CD4-positive, alpha-beta memory T cell (primary cell): ENCODE measurements at regions not wholly inside any gene's neighbourhood (a gene's known extent, or its start where the extent isn't known, plus 50 kb on each side); places are given as distances from the start of the nearest gene placed in this dataset.

Experiments
- CTCF ChIA-PET: fragments of 350-600 bp; sonication (Branson Sonifier 250); formaldehyde crosslinking; loops from one replicate; lab custom pipeline; 2021; ENCODE audit warnings: inconsistent platforms; ENCODE audit not compliant: partially characterized antibody; lab: Charles Lee
- POLR2A ChIA-PET: fragments of 350-600 bp; sonication (Branson Sonifier 250); formaldehyde crosslinking; loops from one replicate; lab custom pipeline; 2021; ENCODE audit not compliant: partially characterized antibody; lab: Charles Lee
- DNase-seq, 5 donors: peaks; one replicate each; pipeline versions ENCODE4 v3.0.0 to v3.0.0-alpha.2; 2020 to 2022; ENCODE audit warnings: mixed read lengths in 1 of 5
- H3K27ac ChIP-seq: one replicate; pipeline ENCODE4 v1.7.0; 2013; ENCODE audit warnings: low read depth, low read length
- H3K27me3 ChIP-seq: 2 replicates; pipeline ENCODE4 v1.7.0; 2013; ENCODE audit warnings: mild to moderate bottlenecking, low read length, moderate library complexity; ENCODE audit not compliant: insufficient read depth
- H3K36me3 ChIP-seq: 2 replicates; pipeline ENCODE4 v1.7.0; 2013; ENCODE audit warnings: mild to moderate bottlenecking, low read length, moderate library complexity; ENCODE audit not compliant: insufficient read depth
- H3K4me1 ChIP-seq: 2 replicates; pipeline ENCODE4 v1.7.0; 2013; ENCODE audit warnings: mild to moderate bottlenecking, low read length, moderate library complexity; ENCODE audit not compliant: insufficient read depth
- H3K4me3 ChIP-seq, 2 donors: one replicate each; pipeline ENCODE4 v1.7.0; 2013; ENCODE audit warnings: low read length in 2 of 2, mild to moderate bottlenecking in 1 of 2
- H3K9me3 ChIP-seq, 2 donors: one replicate each; pipeline ENCODE4 v1.7.0; 2013; ENCODE audit warnings: low read length in 2 of 2, control low read depth in 1 of 2; ENCODE audit not compliant: control insufficient read depth in 1 of 2
- H3K27ac Mint-ChIP-seq, 7 donors: one replicate each; pipeline ENCODE4 v1.8.0; 2020 to 2021; ENCODE audit warnings: mixed read lengths in 7 of 7, mild to moderate bottlenecking in 6 of 7, inconsistent platforms in 3 of 7, moderate library complexity in 3 of 7
- H3K27me3 Mint-ChIP-seq, 2 donors: one replicate each; pipeline ENCODE4 v1.8.0; 2020 to 2021; ENCODE audit warnings: mixed read lengths in 2 of 2
- H3K36me3 Mint-ChIP-seq, 2 donors: one replicate each; pipeline ENCODE4 v1.8.0; 2020 to 2021; ENCODE audit warnings: mixed read lengths in 2 of 2, inconsistent platforms in 1 of 2, mild to moderate bottlenecking in 1 of 2
- H3K4me1 Mint-ChIP-seq, 4 donors: one replicate each; pipeline ENCODE4 v1.8.0; 2020 to 2021; ENCODE audit warnings: mixed read lengths in 4 of 4, mild to moderate bottlenecking in 1 of 4
- H3K4me3 Mint-ChIP-seq, 8 donors: one replicate each; pipeline ENCODE4 v1.8.0; 2020 to 2021; ENCODE audit warnings: mixed read lengths in 8 of 8, mild to moderate bottlenecking in 7 of 8, moderate library complexity in 6 of 8, inconsistent platforms in 3 of 8
- H3K9me3 Mint-ChIP-seq, 8 donors: one replicate each; pipeline ENCODE4 v1.8.0; 2020 to 2021; ENCODE audit warnings: mixed read lengths in 8 of 8, mild to moderate bottlenecking in 5 of 8, inconsistent platforms in 3 of 8, moderate library complexity in 1 of 8
- intact Hi-C: fragments of 100-400 bp; cut with micrococcal nuclease; formaldehyde crosslinking; loops from one replicate; pipeline ENCODE4 v1.15.1; 2023

- peaks cover 0 to 3% (median 0%) of the 10 kb centered on the region in 8 donors for H3K9me3 Mint-ChIP-seq
- ChIA-PET POLR2A (no interaction called here), CTCF (no interaction called here)
- no peaks in the 10 kb centered on the region for H3K36me3 ChIP-seq
- H3K9me3 ChIP-seq, result no peaks in the 10 kb centered on the region
- no peak for DNase-seq
- H3K4me1 ChIP-seq, result peaks cover 8% of the 10 kb centered on the region
- no peak overlapping the region for H3K27ac Mint-ChIP-seq
- no peak overlapping the region for H3K4me3 Mint-ChIP-seq
- no peaks in the 10 kb centered on the region for H3K27me3 ChIP-seq
- intact Hi-C loops, result no loop called here
- H3K4me3 ChIP-seq, result no peak overlapping the region
- no peak overlapping the region for H3K27ac ChIP-seq
- H3K27me3 Mint-ChIP-seq, result peaks cover 8 to 12% of the 10 kb centered on the region in 2 donors
- H3K4me1 Mint-ChIP-seq, result no peaks in the 10 kb centered on the region
- no peaks in the 10 kb centered on the region for H3K36me3 Mint-ChIP-seq
These were observed 228.2 kb upstream of the GSE1 start for GRCh38 chr16:85384833-85385462.

GRCh38 chr16:85385463-85386331 lies 227.4 kb upstream of the GSE1 start:
- Mint-ChIP-seq H3K4me3 (no peak overlapping the region), H3K9me3 (peaks cover 0 to 3% (median 0%) of the 10 kb centered on the region in 8 donors), H3K36me3 (no peaks in the 10 kb centered on the region), H3K27me3 (peaks cover 7 to 12% of the 10 kb centered on the region in 2 donors), H3K4me1 (no peaks in the 10 kb centered on the region), H3K27ac (no peak overlapping the region)
- no peaks in the 10 kb centered on the region for H3K27me3 ChIP-seq
- no peak overlapping the region for H3K4me3 ChIP-seq
- intact Hi-C loops, result no loop called here
- ChIA-PET CTCF (interaction anchor here (1.3 kb wide), 1 partner anchor 225 kb away, joined by 4 read pairs; no protein-coding TSS in a partner anchor), POLR2A (no interaction called here)
- no peaks in the 10 kb centered on the region for H3K36me3 ChIP-seq
- peaks cover 8% of the 10 kb centered on the region for H3K4me1 ChIP-seq
- no peaks in the 10 kb centered on the region for H3K9me3 ChIP-seq
- no peak for DNase-seq
- no peak overlapping the region for H3K27ac ChIP-seq

GRCh38 chr16:85386467-85387170 lies 226.5 kb upstream of the GSE1 start:
- Mint-ChIP-seq H3K9me3 (peaks cover 0 to 3% (median 0%) of the 10 kb centered on the region in 8 donors), H3K4me1 (no peaks in the 10 kb centered on the region), H3K36me3 (no peaks in the 10 kb centered on the region), H3K27ac (no peak overlapping the region), H3K4me3 (no peak overlapping the region), H3K27me3 (peaks cover 7 to 10% of the 10 kb centered on the region in 2 donors)
- H3K9me3 ChIP-seq, result no peaks in the 10 kb centered on the region
- DNase-seq, result no peak
- intact Hi-C loops, result no loop called here
- peaks cover 8% of the 10 kb centered on the region for H3K4me1 ChIP-seq
- no peak overlapping the region for H3K27ac ChIP-seq
- ChIA-PET CTCF (interaction anchor here (1.3 kb wide), 1 partner anchor 224 kb away, joined by 4 read pairs; no protein-coding TSS in a partner anchor), POLR2A (no interaction called here)
- H3K27me3 ChIP-seq, result no peaks in the 10 kb centered on the region
- no peaks in the 10 kb centered on the region for H3K36me3 ChIP-seq
- no peak overlapping the region for H3K4me3 ChIP-seq

GRCh38 chr16:85387171-85387507 lies 226.0 kb upstream of the GSE1 start:
- no peak overlapping the region for H3K4me3 ChIP-seq
- H3K27ac ChIP-seq, result no peak overlapping the region
- intact Hi-C loops, result no loop called here
- CTCF ChIA-PET, result interaction anchor here (1.3 kb wide), 1 partner anchor 223 kb away, joined by 4 read pairs; no protein-coding TSS in a partner anchor
- peaks cover 0 to 3% (median 0%) of the 10 kb centered on the region in 8 donors for H3K9me3 Mint-ChIP-seq
- no peaks in the 10 kb centered on the region for H3K9me3 ChIP-seq
- peaks cover 8% of the 10 kb centered on the region for H3K4me1 ChIP-seq
- H3K36me3 ChIP-seq, result no peaks in the 10 kb centered on the region
- DNase-seq, result no peak
- POLR2A ChIA-PET, result no interaction called here
- H3K27me3 ChIP-seq, result no peaks in the 10 kb centered on the region
- H3K4me3 Mint-ChIP-seq, result no peak overlapping the region
- peaks cover 7 to 10% of the 10 kb centered on the region in 2 donors for H3K27me3 Mint-ChIP-seq
- no peaks in the 10 kb centered on the region for H3K4me1 Mint-ChIP-seq
- H3K27ac Mint-ChIP-seq, result no peak overlapping the region
- no peaks in the 10 kb centered on the region for H3K36me3 Mint-ChIP-seq

GRCh38 chr16:85387731-85388295 lies 225.3 kb upstream of the GSE1 start:
- Histone ChIP-seq H3K27me3 (no peaks in the 10 kb centered on the region), H3K4me3 (no peak overlapping the region), H3K27ac (no peak overlapping the region), H3K36me3 (no peaks in the 10 kb centered on the region), H3K4me1 (peaks cover 3% of the 10 kb centered on the region), H3K9me3 (no peaks in the 10 kb centered on the region)
- CTCF ChIA-PET, result no interaction called here
- H3K36me3 Mint-ChIP-seq, result no peaks in the 10 kb centered on the region
- intact Hi-C loops, result no loop called here
- peaks cover 7 to 10% of the 10 kb centered on the region in 2 donors for H3K27me3 Mint-ChIP-seq
- no peaks in the 10 kb centered on the region for H3K4me1 Mint-ChIP-seq
- no peak overlapping the region for H3K4me3 Mint-ChIP-seq
- peaks cover 0 to 3% (median 0%) of the 10 kb centered on the region in 8 donors for H3K9me3 Mint-ChIP-seq
- POLR2A ChIA-PET, result no interaction called here
- DNase-seq, result no peak
- no peak overlapping the region for H3K27ac Mint-ChIP-seq

- no peaks in the 10 kb centered on the region for H3K4me1 ChIP-seq
- H3K36me3 ChIP-seq, result no peaks in the 10 kb centered on the region
- H3K4me1 Mint-ChIP-seq, result no peaks in the 10 kb centered on the region
- H3K27ac ChIP-seq, result no peak overlapping the region
- intact Hi-C loops, result no loop called here
- no peaks in the 10 kb centered on the region for H3K27me3 ChIP-seq
- no peaks in the 10 kb centered on the region for H3K36me3 Mint-ChIP-seq
- H3K4me3 Mint-ChIP-seq, result no peak overlapping the region
- ChIA-PET POLR2A (no interaction called here), CTCF (interaction anchor here (0.8 to 1.2 kb wide), 2 partner anchors 31 to 226 kb away, joined by 3 to 4 read pairs; no protein-coding TSS in a partner anchor)
- H3K4me3 ChIP-seq, result no peak overlapping the region
- peaks cover 4 to 10% of the 10 kb centered on the region in 2 donors for H3K27me3 Mint-ChIP-seq
- no peaks in the 10 kb centered on the region for H3K9me3 ChIP-seq
- H3K9me3 Mint-ChIP-seq, result no peaks in the 10 kb centered on the region
- no peak for DNase-seq
- no peak overlapping the region for H3K27ac Mint-ChIP-seq
These were observed 223.2 kb upstream of the GSE1 start for GRCh38 chr16:85389679-85390470.
